Uterus (tissue), 2 donors: ENCODE measurements at regions not wholly inside any gene's neighbourhood (a gene's known extent, or its start where the extent isn't known, plus 50 kb on each side); places are given as distances from the start of the nearest gene placed in this dataset.

ENCODE experiments used
- POLR2A ChIP-seq, 2 donors: fragments of 450-650 bp; IDR thresholded peaks; one replicate each; pipeline ENCODE4 v1.6.1; 2016; ENCODE audit warnings: antibody characterized with exemption in 2 of 2, mild to moderate bottlenecking in 1 of 2, moderate library complexity in 1 of 2
- TF ChIP-seq, protein P1 (sequence below), 4 experiments: fragments of 200-600 bp in 2 of 4; fragments of 450-650 bp in 2 of 4; sonication (generic) in 2 of 4; IDR thresholded peaks; one replicate each; pipeline ENCODE4 v1.5.1; 2016 to 2019; ENCODE audit warnings: antibody characterized with exemption in 4 of 4, mild to moderate bottlenecking in 2 of 4, moderate library complexity in 1 of 4

DNA sequence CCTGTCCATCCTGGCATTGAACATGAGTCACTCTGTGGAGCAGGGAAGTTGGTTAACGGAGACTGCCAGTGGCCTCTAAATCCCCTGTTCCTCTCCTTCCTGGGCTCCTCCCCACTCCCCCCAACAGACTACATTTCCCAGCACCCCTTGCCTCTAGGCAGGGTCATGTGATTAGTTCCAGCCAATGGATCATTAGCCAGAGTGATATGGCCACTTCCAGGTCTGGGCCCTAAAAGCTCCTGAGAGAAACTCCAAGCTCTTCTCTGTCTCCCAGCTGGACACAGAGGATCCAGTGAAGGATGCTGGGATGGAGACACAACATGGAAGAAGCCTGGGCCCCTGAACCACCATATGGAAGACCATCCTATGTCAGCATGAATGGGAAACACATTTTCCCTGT is 54.4 kb upstream of the RFLNA start:
- TF ChIP-seq, protein P1, sequence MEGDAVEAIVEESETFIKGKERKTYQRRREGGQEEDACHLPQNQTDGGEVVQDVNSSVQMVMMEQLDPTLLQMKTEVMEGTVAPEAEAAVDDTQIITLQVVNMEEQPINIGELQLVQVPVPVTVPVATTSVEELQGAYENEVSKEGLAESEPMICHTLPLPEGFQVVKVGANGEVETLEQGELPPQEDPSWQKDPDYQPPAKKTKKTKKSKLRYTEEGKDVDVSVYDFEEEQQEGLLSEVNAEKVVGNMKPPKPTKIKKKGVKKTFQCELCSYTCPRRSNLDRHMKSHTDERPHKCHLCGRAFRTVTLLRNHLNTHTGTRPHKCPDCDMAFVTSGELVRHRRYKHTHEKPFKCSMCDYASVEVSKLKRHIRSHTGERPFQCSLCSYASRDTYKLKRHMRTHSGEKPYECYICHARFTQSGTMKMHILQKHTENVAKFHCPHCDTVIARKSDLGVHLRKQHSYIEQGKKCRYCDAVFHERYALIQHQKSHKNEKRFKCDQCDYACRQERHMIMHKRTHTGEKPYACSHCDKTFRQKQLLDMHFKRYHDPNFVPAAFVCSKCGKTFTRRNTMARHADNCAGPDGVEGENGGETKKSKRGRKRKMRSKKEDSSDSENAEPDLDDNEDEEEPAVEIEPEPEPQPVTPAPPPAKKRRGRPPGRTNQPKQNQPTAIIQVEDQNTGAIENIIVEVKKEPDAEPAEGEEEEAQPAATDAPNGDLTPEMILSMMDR (IDR thresholded peaks at IDR 0.05): no peak
- TF ChIP-seq POLR2A (IDR thresholded peaks at IDR 0.05): no peak
